ENCODE measurements at regions not wholly inside any gene's neighbourhood (a gene's known extent, or its start where the extent isn't known, plus 50 kb on each side); places are given as distances from the start of the nearest gene placed in this dataset.

DNA sequence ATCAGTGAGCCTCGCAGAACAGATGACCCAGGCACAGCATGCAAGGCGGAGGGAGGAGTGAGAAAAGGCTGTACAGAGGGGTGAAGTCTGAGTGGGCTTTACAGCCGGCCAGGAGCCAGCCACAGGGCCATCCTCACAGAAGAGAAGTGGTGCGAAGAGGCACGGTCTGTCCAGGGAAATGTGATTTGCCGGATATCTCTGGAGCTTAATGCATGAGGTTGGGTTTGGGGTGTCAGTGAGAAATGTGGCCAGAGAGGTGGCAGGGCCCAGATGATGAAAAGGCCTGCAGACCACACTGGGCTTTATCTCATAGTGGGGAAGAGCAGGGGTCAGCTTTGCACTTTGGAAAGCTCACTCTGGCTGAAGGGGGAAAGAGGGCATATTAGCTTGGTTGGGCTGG, 255.2 kb downstream of the BUD13 start:
- Histone ChIP-seq H3K27ac (ENCODE audit: low read depth in 1 of 2, low read length in 2 of 2) (no peak overlapping the region), H3K36me3 (ENCODE audit: control insufficient read depth in 4 of 4, insufficient read depth in 3 of 4, low read depth in 1 of 4, low read length in 3 of 4) (no peaks in the 10 kb centered on the region), H3K9me3 (ENCODE audit: control insufficient read depth in 4 of 4, low read length in 3 of 4) (no peaks in the 10 kb centered on the region), H3K4me3 (ENCODE audit: low read depth in 1 of 3, low read length in 3 of 3) (no peak overlapping the region), H3K4me1 (ENCODE audit: control insufficient read depth in 4 of 4, insufficient read depth in 4 of 4, low read length in 3 of 4) (no peaks in the 10 kb centered on the region), H3K27me3 (ENCODE audit: control insufficient read depth in 4 of 4, insufficient read depth in 4 of 4, low read length in 3 of 4) (no peaks in the 10 kb centered on the region), H3K9ac (ENCODE audit: low read depth in 1 of 2, low read length in 2 of 2) (no peak overlapping the region)
- DNase-seq (ENCODE audit: low spot score) = no peak
- TF ChIP-seq, protein P1, sequence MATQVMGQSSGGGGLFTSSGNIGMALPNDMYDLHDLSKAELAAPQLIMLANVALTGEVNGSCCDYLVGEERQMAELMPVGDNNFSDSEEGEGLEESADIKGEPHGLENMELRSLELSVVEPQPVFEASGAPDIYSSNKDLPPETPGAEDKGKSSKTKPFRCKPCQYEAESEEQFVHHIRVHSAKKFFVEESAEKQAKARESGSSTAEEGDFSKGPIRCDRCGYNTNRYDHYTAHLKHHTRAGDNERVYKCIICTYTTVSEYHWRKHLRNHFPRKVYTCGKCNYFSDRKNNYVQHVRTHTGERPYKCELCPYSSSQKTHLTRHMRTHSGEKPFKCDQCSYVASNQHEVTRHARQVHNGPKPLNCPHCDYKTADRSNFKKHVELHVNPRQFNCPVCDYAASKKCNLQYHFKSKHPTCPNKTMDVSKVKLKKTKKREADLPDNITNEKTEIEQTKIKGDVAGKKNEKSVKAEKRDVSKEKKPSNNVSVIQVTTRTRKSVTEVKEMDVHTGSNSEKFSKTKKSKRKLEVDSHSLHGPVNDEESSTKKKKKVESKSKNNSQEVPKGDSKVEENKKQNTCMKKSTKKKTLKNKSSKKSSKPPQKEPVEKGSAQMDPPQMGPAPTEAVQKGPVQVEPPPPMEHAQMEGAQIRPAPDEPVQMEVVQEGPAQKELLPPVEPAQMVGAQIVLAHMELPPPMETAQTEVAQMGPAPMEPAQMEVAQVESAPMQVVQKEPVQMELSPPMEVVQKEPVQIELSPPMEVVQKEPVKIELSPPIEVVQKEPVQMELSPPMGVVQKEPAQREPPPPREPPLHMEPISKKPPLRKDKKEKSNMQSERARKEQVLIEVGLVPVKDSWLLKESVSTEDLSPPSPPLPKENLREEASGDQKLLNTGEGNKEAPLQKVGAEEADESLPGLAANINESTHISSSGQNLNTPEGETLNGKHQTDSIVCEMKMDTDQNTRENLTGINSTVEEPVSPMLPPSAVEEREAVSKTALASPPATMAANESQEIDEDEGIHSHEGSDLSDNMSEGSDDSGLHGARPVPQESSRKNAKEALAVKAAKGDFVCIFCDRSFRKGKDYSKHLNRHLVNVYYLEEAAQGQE (IDR thresholded peaks at IDR 0.05) = no peak
- TF ChIP-seq NR2F2 (IDR thresholded peaks at IDR 0.05) (no peak), HNF4A (conservative IDR thresholded peaks at IDR 0.05) (no peak), EGR1 (IDR thresholded peaks at IDR 0.05; ENCODE audit: low read depth in 2 of 2) (no peak), RAD21 (IDR thresholded peaks at IDR 0.05) (no peak), JUND (IDR thresholded peaks at IDR 0.05) (no peak), GABPA (IDR thresholded peaks at IDR 0.05 in 1 of 2, conservative IDR thresholded peaks at IDR 0.05 in 1 of 2) (no peak), YY1 (IDR thresholded peaks at IDR 0.05) (no peak), FOXA1 (IDR thresholded peaks at IDR 0.05) (no peak), HNF4G (IDR thresholded peaks at IDR 0.05) (no peak), RXRA (IDR thresholded peaks at IDR 0.05) (no peak), FOXA2 (IDR thresholded peaks at IDR 0.05) (no peak), TAF1 (conservative IDR thresholded peaks at IDR 0.05) (no peak), SP1 (IDR thresholded peaks at IDR 0.05) (no peak)
- TF ChIP-seq, protein P2, sequence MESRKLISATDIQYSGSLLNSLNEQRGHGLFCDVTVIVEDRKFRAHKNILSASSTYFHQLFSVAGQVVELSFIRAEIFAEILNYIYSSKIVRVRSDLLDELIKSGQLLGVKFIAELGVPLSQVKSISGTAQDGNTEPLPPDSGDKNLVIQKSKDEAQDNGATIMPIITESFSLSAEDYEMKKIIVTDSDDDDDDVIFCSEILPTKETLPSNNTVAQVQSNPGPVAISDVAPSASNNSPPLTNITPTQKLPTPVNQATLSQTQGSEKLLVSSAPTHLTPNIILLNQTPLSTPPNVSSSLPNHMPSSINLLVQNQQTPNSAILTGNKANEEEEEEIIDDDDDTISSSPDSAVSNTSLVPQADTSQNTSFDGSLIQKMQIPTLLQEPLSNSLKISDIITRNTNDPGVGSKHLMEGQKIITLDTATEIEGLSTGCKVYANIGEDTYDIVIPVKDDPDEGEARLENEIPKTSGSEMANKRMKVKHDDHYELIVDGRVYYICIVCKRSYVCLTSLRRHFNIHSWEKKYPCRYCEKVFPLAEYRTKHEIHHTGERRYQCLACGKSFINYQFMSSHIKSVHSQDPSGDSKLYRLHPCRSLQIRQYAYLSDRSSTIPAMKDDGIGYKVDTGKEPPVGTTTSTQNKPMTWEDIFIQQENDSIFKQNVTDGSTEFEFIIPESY (IDR thresholded peaks at IDR 0.05) = no peak
- TF ChIP-seq, protein P3, sequence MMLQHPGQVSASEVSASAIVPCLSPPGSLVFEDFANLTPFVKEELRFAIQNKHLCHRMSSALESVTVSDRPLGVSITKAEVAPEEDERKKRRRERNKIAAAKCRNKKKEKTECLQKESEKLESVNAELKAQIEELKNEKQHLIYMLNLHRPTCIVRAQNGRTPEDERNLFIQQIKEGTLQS (IDR thresholded peaks at IDR 0.05) = no peak
- TF ChIP-seq, protein P4, sequence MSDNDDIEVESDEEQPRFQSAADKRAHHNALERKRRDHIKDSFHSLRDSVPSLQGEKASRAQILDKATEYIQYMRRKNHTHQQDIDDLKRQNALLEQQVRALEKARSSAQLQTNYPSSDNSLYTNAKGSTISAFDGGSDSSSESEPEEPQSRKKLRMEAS (IDR thresholded peaks at IDR 0.05) = no peak
- TF ChIP-seq, protein P5, sequence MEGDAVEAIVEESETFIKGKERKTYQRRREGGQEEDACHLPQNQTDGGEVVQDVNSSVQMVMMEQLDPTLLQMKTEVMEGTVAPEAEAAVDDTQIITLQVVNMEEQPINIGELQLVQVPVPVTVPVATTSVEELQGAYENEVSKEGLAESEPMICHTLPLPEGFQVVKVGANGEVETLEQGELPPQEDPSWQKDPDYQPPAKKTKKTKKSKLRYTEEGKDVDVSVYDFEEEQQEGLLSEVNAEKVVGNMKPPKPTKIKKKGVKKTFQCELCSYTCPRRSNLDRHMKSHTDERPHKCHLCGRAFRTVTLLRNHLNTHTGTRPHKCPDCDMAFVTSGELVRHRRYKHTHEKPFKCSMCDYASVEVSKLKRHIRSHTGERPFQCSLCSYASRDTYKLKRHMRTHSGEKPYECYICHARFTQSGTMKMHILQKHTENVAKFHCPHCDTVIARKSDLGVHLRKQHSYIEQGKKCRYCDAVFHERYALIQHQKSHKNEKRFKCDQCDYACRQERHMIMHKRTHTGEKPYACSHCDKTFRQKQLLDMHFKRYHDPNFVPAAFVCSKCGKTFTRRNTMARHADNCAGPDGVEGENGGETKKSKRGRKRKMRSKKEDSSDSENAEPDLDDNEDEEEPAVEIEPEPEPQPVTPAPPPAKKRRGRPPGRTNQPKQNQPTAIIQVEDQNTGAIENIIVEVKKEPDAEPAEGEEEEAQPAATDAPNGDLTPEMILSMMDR (IDR thresholded peaks at IDR 0.05; ENCODE audit: low read depth, low read length, missing input control) = no peak
- 81% methylated on average over 6 of the region's 6 CpGs for WGBS
